WTC11 (cell line): ENCODE measurements at regions not wholly inside any gene's neighbourhood (a gene's known extent, or its start where the extent isn't known, plus 50 kb on each side); places are given as distances from the start of the nearest gene placed in this dataset.
"Not testable (repeated sequence)": the region's sequence is repeated elsewhere in the genome, so short reads cannot be mapped to it uniquely, and the experiment has no call there.

Source experiments
- USF1 ChIP-seq: sonication (generic); formaldehyde crosslinking; IDR thresholded peaks from 2 replicates; pipeline ENCODE4 v1.8.0; 2022; ENCODE audit warnings: mild to moderate bottlenecking, missing genetic modification reagents
- USF2 ChIP-seq: sonication (generic); formaldehyde crosslinking; IDR thresholded peaks from 2 replicates; pipeline ENCODE4 v1.8.1; 2023; ENCODE audit warnings: mild to moderate bottlenecking, missing genetic modification reagents, moderate library complexity

- not testable (repeated sequence) for TF ChIP-seq USF1; USF2 (CRISPR knock-in tag)
Measured at GRCh38 chr21:9775877-9776276, 745.5 kb upstream of the TPTE start.
